Breast epithelium (tissue), 4 donors: ENCODE measurements at regions not wholly inside any gene's neighbourhood (a gene's known extent, or its start where the extent isn't known, plus 50 kb on each side); places are given as distances from the start of the nearest gene placed in this dataset.

Experiments used
- DNase-seq, 2 donors: peaks; one replicate each; pipeline ENCODE4 v3.0.0-alpha.2; 2019; ENCODE audit warnings: low spot score in 2 of 2
- H3K27ac ChIP-seq, 2 donors: fragments of 200-600 bp; sonication (generic) in 1 of 2; one replicate each; pipeline ENCODE4 v1.5.1; 2016 to 2019; ENCODE audit warnings: mild to moderate bottlenecking in 1 of 2
- H3K27me3 ChIP-seq, 2 donors: fragments of 200-600 bp; sonication (generic) in 1 of 2; one replicate each; pipeline versions ENCODE4 v1.5.1 to v1.6.0; 2017 to 2019; ENCODE audit warnings: control low read depth in 1 of 2, mild to moderate bottlenecking in 1 of 2
- H3K36me3 ChIP-seq: fragments of 200-600 bp; one replicate; pipeline ENCODE4 v1.5.1; 2019
- H3K4me1 ChIP-seq, 2 donors: fragments of 200-600 bp; sonication (generic); one replicate each; pipeline ENCODE4 v1.5.1; 2016 to 2019; ENCODE audit warnings: control low read depth in 1 of 2
- H3K4me3 ChIP-seq, 3 donors: fragments of 200-600 bp; sonication (generic); 1 replicate in 2 of 3; 2 replicates in 1 of 3; pipeline ENCODE4 v1.5.1; 2016 to 2019; ENCODE audit warnings: mild to moderate bottlenecking in 3 of 3, moderate library complexity in 2 of 3
- H3K9me3 ChIP-seq, 2 donors: fragments of 200-600 bp; sonication (generic) in 1 of 2; one replicate each; pipeline ENCODE4 v1.5.1; 2016 to 2019; ENCODE audit warnings: control low read depth in 1 of 2
- CTCF ChIP-seq, 3 donors: fragments of 450-650 bp; IDR thresholded peaks; one replicate each; pipeline ENCODE4 v1.5.1; 2016 to 2017; ENCODE audit warnings: antibody characterized with exemption in 3 of 3, mild to moderate bottlenecking in 3 of 3, moderate library complexity in 3 of 3
- POLR2A ChIP-seq: fragments of 450-650 bp; IDR thresholded peaks from one replicate; pipeline ENCODE4 v1.6.1; 2016; ENCODE audit warnings: antibody characterized with exemption, mild to moderate bottlenecking, moderate library complexity
- POLR2AphosphoS5 ChIP-seq, 3 donors: sonication (generic); formaldehyde crosslinking; IDR thresholded peaks; one replicate each; pipeline ENCODE4 v1.6.1; 2017; ENCODE audit warnings: antibody characterized with exemption in 3 of 3
- intact Hi-C: fragments of 100-400 bp; cut with DNase I; formaldehyde crosslinking; loops from one replicate; pipeline ENCODE4 v1.15.1; 2023; ENCODE audit warnings: low total_unique reads

GRCh38 chr14:58963873-58964597 is 224.4 kb upstream of the DAAM1 start:
- no peak overlapping the region for H3K27ac ChIP-seq
- H3K9me3 ChIP-seq: no peaks in the 10 kb centered on the region
- TF ChIP-seq POLR2A: no peak
- no peak for TF ChIP-seq CTCF (IDR thresholded peaks at IDR 0.05)
- no peak for TF ChIP-seq POLR2AphosphoS5 (IDR thresholded peaks at IDR 0.05)
- H3K36me3 ChIP-seq: no peaks in the 10 kb centered on the region
- no peaks in the 10 kb centered on the region for H3K4me1 ChIP-seq
- no peak overlapping the region for H3K4me3 ChIP-seq
- intact Hi-C loops: no loop called here
- DNase-seq: no peak
- no peaks in the 10 kb centered on the region for H3K27me3 ChIP-seq

DNA sequence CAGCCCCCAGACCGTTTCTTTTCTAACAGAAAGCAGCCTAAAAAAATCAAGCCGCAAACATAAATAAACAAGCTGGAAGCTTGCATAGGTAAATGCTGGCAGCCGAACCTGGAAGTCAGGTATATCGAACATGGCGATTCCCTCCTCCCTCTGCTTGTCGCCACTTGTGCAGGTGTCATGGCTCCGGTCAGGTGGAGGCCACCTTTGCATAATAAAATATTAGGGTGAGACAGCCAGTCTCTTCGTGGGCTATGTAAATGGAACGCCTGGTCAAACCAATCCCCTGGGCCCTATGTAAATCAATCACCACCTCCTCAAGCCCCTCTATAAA is 223.9 kb upstream of the DAAM1 start:
- no peaks in the 10 kb centered on the region for H3K36me3 ChIP-seq
- intact Hi-C loops: no loop called here
- H3K4me3 ChIP-seq: no peak overlapping the region
- no peak for DNase-seq
- H3K27ac ChIP-seq: no peak overlapping the region
- no peak for TF ChIP-seq CTCF (IDR thresholded peaks at IDR 0.05)
- TF ChIP-seq POLR2A: no peak
- no peak for TF ChIP-seq POLR2AphosphoS5 (IDR thresholded peaks at IDR 0.05)
- no peaks in the 10 kb centered on the region for H3K4me1 ChIP-seq
- no peaks in the 10 kb centered on the region for H3K9me3 ChIP-seq
- H3K27me3 ChIP-seq: no peaks in the 10 kb centered on the region

- H3K4me3 ChIP-seq: no peak overlapping the region
- intact Hi-C loops: no loop called here
- H3K27ac ChIP-seq: no peak overlapping the region
- H3K36me3 ChIP-seq: no peaks in the 10 kb centered on the region
- DNase-seq: no peak
- TF ChIP-seq POLR2AphosphoS5 (IDR thresholded peaks at IDR 0.05) (no peak), CTCF (IDR thresholded peaks at IDR 0.05) (no peak), POLR2A (no peak)
- H3K27me3 ChIP-seq: no peaks in the 10 kb centered on the region
- H3K9me3 ChIP-seq: no peaks in the 10 kb centered on the region
- no peaks in the 10 kb centered on the region for H3K4me1 ChIP-seq
Measured at GRCh38 chr14:58965601-58966000, 222.9 kb upstream of the DAAM1 start.

GRCh38 chr14:58966997-58967396 is 221.5 kb upstream of the DAAM1 start:
- TF ChIP-seq CTCF (IDR thresholded peaks at IDR 0.05) (no peak), POLR2AphosphoS5 (IDR thresholded peaks at IDR 0.05) (no peak), POLR2A (no peak)
- intact Hi-C loops: no loop called here
- no peak overlapping the region for H3K4me3 ChIP-seq
- H3K36me3 ChIP-seq: no peaks in the 10 kb centered on the region
- no peaks in the 10 kb centered on the region for H3K27me3 ChIP-seq
- no peak for DNase-seq
- H3K4me1 ChIP-seq: no peaks in the 10 kb centered on the region
- no peaks in the 10 kb centered on the region for H3K9me3 ChIP-seq
- H3K27ac ChIP-seq: no peak overlapping the region

GRCh38 chr14:58969951-58970751 is 218.3 kb upstream of the DAAM1 start:
- Histone ChIP-seq H3K27me3 (no peaks in the 10 kb centered on the region), H3K9me3 (no peaks in the 10 kb centered on the region), H3K27ac (no peak overlapping the region), H3K36me3 (no peaks in the 10 kb centered on the region), H3K4me3 (no peak overlapping the region), H3K4me1 (no peaks in the 10 kb centered on the region)
- TF ChIP-seq POLR2AphosphoS5 (IDR thresholded peaks at IDR 0.05) (no peak), POLR2A (no peak), CTCF (IDR thresholded peaks at IDR 0.05) (no peak)
- intact Hi-C loops: no loop called here
- DNase-seq: no peak
